ENCODE measurements at regions not wholly inside any gene's neighbourhood (a gene's known extent, or its start where the extent isn't known, plus 50 kb on each side); places are given as distances from the start of the nearest gene placed in this dataset.

- Histone ChIP-seq H3K36me3 (ENCODE audit: control insufficient read depth in 2 of 2, extremely low read depth in 1 of 2, insufficient read depth in 1 of 2, low read length in 1 of 2) (no peaks in the 10 kb centered on the region), H3K9me3 (no peaks in the 10 kb centered on the region), H3K4me3 (ENCODE audit: control insufficient read depth in 1 of 2, extremely low read depth in 1 of 2, low read length in 1 of 2) (no peak overlapping the region), H3K4me1 (ENCODE audit: control insufficient read depth in 1 of 2, extremely low read depth in 1 of 2, insufficient read depth in 2 of 2, low read length in 2 of 2) (no peaks in the 10 kb centered on the region), H3K27me3 (replicated peaks in 1 of 2; ENCODE audit: control insufficient read depth in 2 of 2, extremely low read depth in 1 of 2, insufficient read depth in 2 of 2, low read length in 1 of 2) (peaks cover 0 to 13% of the 10 kb centered on the region in 2 experiments), H3K27ac (ENCODE audit: low read length) (no peak overlapping the region)
- Mint-ChIP-seq H3K36me3 (no peaks in the 10 kb centered on the region), H3K9me3 (peaks cover 0 to 4% (median 0%) of the 10 kb centered on the region in 3 donors), H3K27ac (no peak overlapping the region), H3K27me3 (peaks cover 0 to 3% of the 10 kb centered on the region in 2 donors), H3K4me1 (no peaks in the 10 kb centered on the region), H3K4me3 (no peak overlapping the region)
- ATAC-seq (replicated peaks in 1 of 4) (no peak), DNase-seq (no peak)
- WGBS (ENCODE audit: insufficient coverage) = 83% methylated on average over 2 of the region's 3 CpGs
- CTCF ChIA-PET = no interaction called here
- POLR2A ChIA-PET = no interaction called here
Observed at GRCh38 chr11:69362315-69362714, 68.4 kb downstream of the MYEOV start.

DNA sequence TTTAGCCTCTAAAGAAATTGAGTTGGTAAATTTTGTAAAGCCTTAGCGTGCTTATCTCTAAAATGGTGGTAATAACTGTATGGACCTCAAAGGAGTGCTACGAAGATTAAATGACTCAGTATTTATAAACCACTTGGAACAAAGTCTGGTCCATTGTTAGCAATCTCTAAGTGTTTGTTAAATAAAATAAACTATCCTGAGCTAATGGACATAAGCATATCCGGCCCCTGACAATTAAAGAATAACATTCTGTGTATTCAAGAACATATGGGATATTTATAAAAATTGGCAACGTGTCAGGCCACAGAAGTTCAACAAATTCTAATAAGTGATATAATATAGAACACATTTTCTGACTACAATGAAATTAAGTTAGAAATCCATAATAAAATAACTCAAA lies 71.0 kb downstream of the MYEOV start:
- ATAC-seq (replicated peaks in 1 of 4) = no peak
- CTCF ChIA-PET = no interaction called here
- Mint-ChIP-seq H3K9me3 (no peaks in the 10 kb centered on the region), H3K4me3 (no peak overlapping the region), H3K27ac (no peak overlapping the region), H3K27me3 (peaks cover 1 to 3% of the 10 kb centered on the region in 2 donors), H3K36me3 (peaks cover 3% of the 10 kb centered on the region), H3K4me1 (no peaks in the 10 kb centered on the region)
- Histone ChIP-seq H3K27ac (ENCODE audit: low read length) (no peak overlapping the region), H3K4me3 (ENCODE audit: control insufficient read depth in 1 of 2, extremely low read depth in 1 of 2, low read length in 1 of 2) (no peak overlapping the region), H3K36me3 (ENCODE audit: control insufficient read depth in 2 of 2, extremely low read depth in 1 of 2, insufficient read depth in 1 of 2, low read length in 1 of 2) (no peaks in the 10 kb centered on the region), H3K27me3 (replicated peaks in 1 of 2; ENCODE audit: control insufficient read depth in 2 of 2, extremely low read depth in 1 of 2, insufficient read depth in 2 of 2, low read length in 1 of 2) (peaks cover 0 to 7% of the 10 kb centered on the region in 2 experiments), H3K4me1 (ENCODE audit: control insufficient read depth in 1 of 2, extremely low read depth in 1 of 2, insufficient read depth in 2 of 2, low read length in 2 of 2) (no peaks in the 10 kb centered on the region), H3K9me3 (no peaks in the 10 kb centered on the region)
- POLR2A ChIA-PET = no interaction called here
- no CpG with 5 or more reads among the region's 4 CpGs for WGBS (ENCODE audit: insufficient coverage)
- DNase-seq = no peak

DNA sequence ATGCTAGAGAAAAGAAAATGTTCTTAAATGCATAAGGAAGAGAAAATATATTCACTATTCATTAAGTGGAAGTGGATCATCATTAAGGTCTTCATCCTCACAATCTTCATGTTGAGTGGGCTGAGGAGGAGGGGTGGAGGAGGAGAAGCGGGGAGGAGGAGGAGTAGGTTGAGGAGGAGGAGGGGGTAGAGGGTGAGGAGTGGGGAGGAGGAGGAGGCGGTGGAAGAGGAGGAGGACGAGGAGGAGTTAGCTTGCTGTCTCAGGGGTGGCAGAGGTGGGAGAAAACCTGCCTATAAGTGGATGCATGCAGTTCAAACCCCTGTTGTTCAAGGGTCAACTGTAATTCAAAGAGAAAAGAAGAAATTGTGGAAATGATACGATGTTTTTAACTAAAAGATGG lies 71.6 kb downstream of the MYEOV start:
- H3K4me1 Mint-ChIP-seq = no peaks in the 10 kb centered on the region
- DNase-seq (peak in 1 of 35 experiments; percentile 3), ATAC-seq (replicated peaks in 1 of 4) (no peak)
- Histone ChIP-seq H3K36me3 (ENCODE audit: control insufficient read depth in 2 of 2, extremely low read depth in 1 of 2, insufficient read depth in 1 of 2, low read length in 1 of 2) (no peaks in the 10 kb centered on the region), H3K27me3 (replicated peaks in 1 of 2; ENCODE audit: control insufficient read depth in 2 of 2, extremely low read depth in 1 of 2, insufficient read depth in 2 of 2, low read length in 1 of 2) (peaks cover 0 to 3% of the 10 kb centered on the region in 2 experiments), H3K4me3 (ENCODE audit: control insufficient read depth in 1 of 2, extremely low read depth in 1 of 2, low read length in 1 of 2) (no peak overlapping the region), H3K9me3 (no peaks in the 10 kb centered on the region), H3K4me1 (ENCODE audit: control insufficient read depth in 1 of 2, extremely low read depth in 1 of 2, insufficient read depth in 2 of 2, low read length in 2 of 2) (no peaks in the 10 kb centered on the region), H3K27ac (ENCODE audit: low read length) (no peak overlapping the region)
- no peak overlapping the region for H3K4me3 Mint-ChIP-seq
- POLR2A ChIA-PET = no interaction called here
- no peaks in the 10 kb centered on the region for H3K9me3 Mint-ChIP-seq
- H3K27me3 Mint-ChIP-seq = peaks cover 1 to 3% of the 10 kb centered on the region in 2 donors
- WGBS (ENCODE audit: insufficient coverage) = 64% methylated on average over 3 of the region's 4 CpGs
- H3K36me3 Mint-ChIP-seq = peaks cover 4% of the 10 kb centered on the region
- CTCF ChIA-PET = no interaction called here
- H3K27ac Mint-ChIP-seq = no peak overlapping the region

GRCh38 chr11:69366591-69366990 lies 72.6 kb downstream of the MYEOV start:
- ATAC-seq (replicated peaks in 1 of 4) (no peak), DNase-seq (no peak)
- ChIA-PET POLR2A (no interaction called here), CTCF (no interaction called here)
- Mint-ChIP-seq H3K27me3 (peaks cover 0 to 1% of the 10 kb centered on the region in 2 donors), H3K4me1 (peaks cover 0 to 1% (median 0%) of the 10 kb centered on the region in 3 donors), H3K36me3 (peaks cover 4% of the 10 kb centered on the region), H3K27ac (no peak overlapping the region), H3K4me3 (no peak overlapping the region), H3K9me3 (no peaks in the 10 kb centered on the region)
- Histone ChIP-seq H3K4me1 (ENCODE audit: control insufficient read depth in 1 of 2, extremely low read depth in 1 of 2, insufficient read depth in 2 of 2, low read length in 2 of 2) (no peaks in the 10 kb centered on the region), H3K27ac (ENCODE audit: low read length) (no peak overlapping the region), H3K4me3 (ENCODE audit: control insufficient read depth in 1 of 2, extremely low read depth in 1 of 2, low read length in 1 of 2) (no peak overlapping the region), H3K9me3 (no peaks in the 10 kb centered on the region), H3K27me3 (replicated peaks in 1 of 2; ENCODE audit: control insufficient read depth in 2 of 2, extremely low read depth in 1 of 2, insufficient read depth in 2 of 2, low read length in 1 of 2) (no peaks in the 10 kb centered on the region), H3K36me3 (ENCODE audit: control insufficient read depth in 2 of 2, extremely low read depth in 1 of 2, insufficient read depth in 1 of 2, low read length in 1 of 2) (no peaks in the 10 kb centered on the region)
- WGBS (ENCODE audit: insufficient coverage) = no CpG with 5 or more reads among the region's 3 CpGs

DNA sequence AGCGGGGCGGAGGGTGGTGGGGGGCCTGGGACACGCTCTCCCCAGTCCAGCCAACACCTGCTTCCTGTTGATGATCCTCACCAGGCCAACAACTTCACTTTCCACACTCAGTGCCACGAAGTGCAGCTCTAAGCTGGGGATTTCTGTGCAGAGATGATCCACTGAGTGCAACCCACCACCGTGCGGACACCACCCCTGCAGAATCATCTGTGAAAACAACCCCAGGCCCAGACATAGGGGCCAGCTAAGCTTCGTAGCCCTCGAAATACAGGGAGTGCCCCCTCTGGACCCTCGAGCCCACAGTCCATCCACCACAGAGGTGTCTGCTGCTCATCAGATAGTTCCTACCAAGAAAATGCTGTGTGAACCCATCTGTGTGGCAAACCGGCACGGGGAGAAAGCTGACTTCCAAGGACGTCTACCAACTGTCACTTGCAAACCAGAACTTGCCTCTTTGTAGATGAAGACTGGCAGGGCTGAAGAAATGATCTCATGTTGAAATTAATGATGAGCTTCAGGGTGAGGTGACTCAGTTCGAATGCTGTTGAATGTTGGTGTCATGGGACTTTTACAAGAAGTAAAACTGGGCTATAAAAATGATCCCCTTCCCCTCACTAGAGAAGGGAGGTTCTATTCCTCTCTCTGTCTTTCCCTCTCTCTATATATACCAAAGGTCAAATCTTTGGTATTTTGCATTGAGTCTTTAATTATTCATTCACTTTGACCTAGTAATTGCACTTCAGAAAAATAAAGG lies 73.4 kb downstream of the MYEOV start:
- Histone ChIP-seq H3K9me3 (no peaks in the 10 kb centered on the region), H3K27ac (ENCODE audit: low read length) (no peak overlapping the region), H3K36me3 (ENCODE audit: control insufficient read depth in 2 of 2, extremely low read depth in 1 of 2, insufficient read depth in 1 of 2, low read length in 1 of 2) (no peaks in the 10 kb centered on the region), H3K4me3 (ENCODE audit: control insufficient read depth in 1 of 2, extremely low read depth in 1 of 2, low read length in 1 of 2) (no peak overlapping the region), H3K4me1 (ENCODE audit: control insufficient read depth in 1 of 2, extremely low read depth in 1 of 2, insufficient read depth in 2 of 2, low read length in 2 of 2) (no peaks in the 10 kb centered on the region), H3K27me3 (replicated peaks in 1 of 2; ENCODE audit: control insufficient read depth in 2 of 2, extremely low read depth in 1 of 2, insufficient read depth in 2 of 2, low read length in 1 of 2) (no peaks in the 10 kb centered on the region)
- Mint-ChIP-seq H3K4me1 (peaks cover 0 to 6% (median 0%) of the 10 kb centered on the region in 3 donors), H3K36me3 (peaks cover 4% of the 10 kb centered on the region), H3K27ac (no peak overlapping the region), H3K9me3 (no peaks in the 10 kb centered on the region), H3K27me3 (peaks cover 1 to 4% of the 10 kb centered on the region in 2 donors), H3K4me3 (no peak overlapping the region)
- 80% methylated on average over 12 of the region's 13 CpGs for WGBS (ENCODE audit: insufficient coverage)
- DNase-seq (no peak), ATAC-seq (replicated peaks in 1 of 4) (no peak)
- CTCF ChIA-PET = no interaction called here
- POLR2A ChIA-PET = no interaction called here

DNA sequence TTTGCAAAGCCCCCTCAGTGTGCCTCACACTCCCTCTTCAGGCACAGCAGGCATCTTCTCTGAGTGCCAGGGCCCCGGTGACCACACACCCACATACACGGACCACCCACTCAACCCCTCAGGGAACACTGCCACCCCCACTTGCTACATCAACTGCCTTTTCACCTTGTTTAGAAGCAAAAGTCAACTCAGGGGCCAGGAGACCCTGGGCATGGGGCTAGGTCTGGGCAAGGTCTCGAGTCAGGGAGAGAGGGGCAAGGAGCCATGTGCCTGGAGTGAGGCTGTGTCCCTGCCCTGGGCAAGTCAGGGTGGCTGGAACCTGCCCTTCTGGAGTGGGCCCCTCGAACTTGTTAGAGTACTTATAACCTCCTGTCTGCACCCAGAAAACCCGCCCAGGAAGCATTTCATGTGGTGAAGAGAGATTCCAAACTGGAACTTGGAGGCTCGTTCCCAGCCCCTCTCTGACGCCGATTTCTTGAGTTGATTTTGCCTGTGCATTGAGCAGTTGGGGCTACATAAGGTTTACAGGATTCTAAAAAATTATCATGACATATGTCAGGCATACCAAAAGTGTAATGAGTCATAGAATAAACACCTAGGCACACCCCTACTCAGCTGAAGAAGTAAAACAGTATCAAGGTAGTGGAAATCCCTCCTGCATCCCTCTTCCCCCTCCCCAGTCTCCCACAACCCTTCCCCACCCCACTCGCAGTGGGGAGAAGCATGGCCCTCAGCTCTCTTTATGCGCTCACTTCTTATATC lies 74.3 kb downstream of the MYEOV start:
- peaks cover 0 to 6% (median 0%) of the 10 kb centered on the region in 3 donors for H3K4me1 Mint-ChIP-seq
- H3K9me3 Mint-ChIP-seq = no peaks in the 10 kb centered on the region
- no peak for ATAC-seq (replicated peaks in 1 of 4)
- peak in 1 of 35 experiments; percentile 3 for DNase-seq
- CTCF ChIA-PET = no interaction called here
- Histone ChIP-seq H3K9me3 (no peaks in the 10 kb centered on the region), H3K27ac (ENCODE audit: low read length) (no peak overlapping the region), H3K36me3 (ENCODE audit: control insufficient read depth in 2 of 2, extremely low read depth in 1 of 2, insufficient read depth in 1 of 2, low read length in 1 of 2) (no peaks in the 10 kb centered on the region), H3K4me3 (ENCODE audit: control insufficient read depth in 1 of 2, extremely low read depth in 1 of 2, low read length in 1 of 2) (no peak overlapping the region), H3K4me1 (ENCODE audit: control insufficient read depth in 1 of 2, extremely low read depth in 1 of 2, insufficient read depth in 2 of 2, low read length in 2 of 2) (no peaks in the 10 kb centered on the region), H3K27me3 (replicated peaks in 1 of 2; ENCODE audit: control insufficient read depth in 2 of 2, extremely low read depth in 1 of 2, insufficient read depth in 2 of 2, low read length in 1 of 2) (peaks cover 0 to 6% of the 10 kb centered on the region in 2 experiments)
- no peak overlapping the region for H3K4me3 Mint-ChIP-seq
- peaks cover 4% of the 10 kb centered on the region for H3K36me3 Mint-ChIP-seq
- 81% methylated on average over 4 of the region's 10 CpGs for WGBS (ENCODE audit: insufficient coverage)
- H3K27ac Mint-ChIP-seq = no peak overlapping the region
- H3K27me3 Mint-ChIP-seq = peaks cover 1 to 8% of the 10 kb centered on the region in 2 donors
- POLR2A ChIA-PET = no interaction called here

Data from T-cell (primary cell).